WI38 (cell line): ENCODE measurements at regions not wholly inside any gene's neighbourhood (a gene's known extent, or its start where the extent isn't known, plus 50 kb on each side); places are given as distances from the start of the nearest gene placed in this dataset.

Experiments
- H3K4me3 ChIP-seq: 2 replicates; pipeline ENCODE4 v1.5.1; 2011; ENCODE audit warnings: low read depth, mild to moderate bottlenecking, control low read depth, low read length
- TF ChIP-seq, protein P1 (sequence below): IDR thresholded peaks from 2 replicates; pipeline ENCODE4 v1.5.1; 2012; ENCODE audit warnings: low read depth, mild to moderate bottlenecking, control low read depth, low read length

DNA sequence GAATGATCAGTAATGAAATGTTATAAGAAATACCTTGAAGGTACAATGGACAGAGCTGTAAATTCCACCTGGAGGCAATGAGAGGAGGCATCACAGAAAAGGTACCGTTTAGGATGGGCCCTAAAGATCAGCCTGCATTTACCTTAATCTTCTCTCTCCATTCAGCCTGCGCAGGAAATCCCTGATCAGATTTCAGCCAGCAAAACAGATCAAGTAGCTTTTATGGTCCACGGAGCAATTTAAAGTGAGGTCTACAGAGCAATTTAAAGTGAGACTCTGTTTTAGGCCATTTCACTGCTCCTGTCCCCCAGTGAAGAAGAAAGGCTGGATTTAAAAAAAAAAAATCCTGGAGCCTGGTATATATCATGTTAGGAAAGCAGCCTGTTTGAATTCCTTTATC is 195.1 kb upstream of the VCX start:
- H3K4me3 ChIP-seq, result no peak overlapping the region
- TF ChIP-seq, protein P1, sequence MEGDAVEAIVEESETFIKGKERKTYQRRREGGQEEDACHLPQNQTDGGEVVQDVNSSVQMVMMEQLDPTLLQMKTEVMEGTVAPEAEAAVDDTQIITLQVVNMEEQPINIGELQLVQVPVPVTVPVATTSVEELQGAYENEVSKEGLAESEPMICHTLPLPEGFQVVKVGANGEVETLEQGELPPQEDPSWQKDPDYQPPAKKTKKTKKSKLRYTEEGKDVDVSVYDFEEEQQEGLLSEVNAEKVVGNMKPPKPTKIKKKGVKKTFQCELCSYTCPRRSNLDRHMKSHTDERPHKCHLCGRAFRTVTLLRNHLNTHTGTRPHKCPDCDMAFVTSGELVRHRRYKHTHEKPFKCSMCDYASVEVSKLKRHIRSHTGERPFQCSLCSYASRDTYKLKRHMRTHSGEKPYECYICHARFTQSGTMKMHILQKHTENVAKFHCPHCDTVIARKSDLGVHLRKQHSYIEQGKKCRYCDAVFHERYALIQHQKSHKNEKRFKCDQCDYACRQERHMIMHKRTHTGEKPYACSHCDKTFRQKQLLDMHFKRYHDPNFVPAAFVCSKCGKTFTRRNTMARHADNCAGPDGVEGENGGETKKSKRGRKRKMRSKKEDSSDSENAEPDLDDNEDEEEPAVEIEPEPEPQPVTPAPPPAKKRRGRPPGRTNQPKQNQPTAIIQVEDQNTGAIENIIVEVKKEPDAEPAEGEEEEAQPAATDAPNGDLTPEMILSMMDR, result no peak

DNA sequence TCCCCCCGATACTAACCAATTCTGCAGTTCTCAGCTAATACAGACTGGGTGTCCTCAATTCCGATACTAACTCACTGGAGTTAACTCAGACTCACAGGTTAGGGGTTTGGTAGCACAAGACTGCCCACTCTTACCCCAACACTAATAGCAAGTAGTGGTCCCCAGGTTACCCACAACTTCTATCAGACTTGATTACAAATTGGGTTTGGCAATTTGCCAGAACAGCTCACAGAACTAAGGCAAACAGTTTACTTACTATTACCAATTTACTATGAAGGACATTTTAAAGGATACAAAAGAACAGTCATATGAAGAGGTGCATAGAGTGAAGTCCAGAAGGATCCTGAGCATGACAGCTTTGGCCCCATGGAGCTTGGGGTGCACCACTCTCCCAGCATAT is 201.8 kb upstream of the VCX start:
- TF ChIP-seq, protein P1, result no peak
- H3K4me3 ChIP-seq, result no peak overlapping the region

DNA sequence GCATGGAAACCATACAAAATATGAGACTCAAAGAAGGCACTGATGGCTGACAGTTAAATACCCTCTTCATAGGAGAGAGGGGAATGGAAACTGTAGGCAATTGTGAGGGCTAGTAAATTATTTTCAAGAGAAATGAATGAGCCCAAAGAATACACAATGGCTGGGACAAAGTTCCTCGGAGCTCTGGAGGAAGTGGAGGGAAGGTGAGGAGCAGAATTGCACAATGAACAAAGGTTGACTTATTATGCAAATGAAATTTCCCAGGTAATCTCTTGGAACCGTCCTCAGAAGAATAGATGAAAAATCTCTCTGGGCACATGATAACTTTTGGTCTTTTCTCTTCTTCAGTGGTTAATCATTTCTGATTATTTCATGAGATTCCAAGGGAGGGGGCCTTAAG is 202.6 kb upstream of the VCX start:
- TF ChIP-seq, protein P1, result no peak
- H3K4me3 ChIP-seq, result no peak overlapping the region

DNA sequence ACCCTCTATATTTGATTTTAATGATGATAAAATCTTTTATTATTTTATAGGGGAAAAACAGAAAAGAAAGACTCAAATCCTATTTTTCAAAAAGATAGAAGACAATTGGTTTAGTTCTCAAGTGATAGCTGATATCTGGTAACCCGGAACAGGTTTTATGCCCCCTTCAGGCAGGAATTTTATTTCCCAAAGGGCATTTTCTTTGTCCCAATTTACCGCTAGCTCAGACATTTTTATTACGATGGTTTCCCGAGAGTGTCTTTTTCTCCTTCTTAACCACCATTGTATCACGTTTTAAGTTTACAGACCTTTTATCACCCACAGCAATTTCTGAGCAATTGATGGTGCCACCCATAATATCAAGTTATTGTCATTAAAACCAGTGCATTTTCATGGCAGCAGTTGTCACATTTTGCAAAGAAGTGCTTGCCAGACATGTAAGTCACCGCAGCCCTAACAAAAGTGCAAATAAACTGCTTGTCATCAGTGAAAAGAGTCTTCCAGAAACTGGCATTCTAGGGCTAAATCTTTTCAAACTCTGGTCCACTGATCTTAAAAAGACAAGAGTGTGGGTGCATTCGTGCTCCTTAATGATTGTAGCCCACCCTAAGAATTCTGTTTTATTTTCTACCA is 204.8 kb upstream of the VCX start:
- TF ChIP-seq, protein P1, result no peak

DNA sequence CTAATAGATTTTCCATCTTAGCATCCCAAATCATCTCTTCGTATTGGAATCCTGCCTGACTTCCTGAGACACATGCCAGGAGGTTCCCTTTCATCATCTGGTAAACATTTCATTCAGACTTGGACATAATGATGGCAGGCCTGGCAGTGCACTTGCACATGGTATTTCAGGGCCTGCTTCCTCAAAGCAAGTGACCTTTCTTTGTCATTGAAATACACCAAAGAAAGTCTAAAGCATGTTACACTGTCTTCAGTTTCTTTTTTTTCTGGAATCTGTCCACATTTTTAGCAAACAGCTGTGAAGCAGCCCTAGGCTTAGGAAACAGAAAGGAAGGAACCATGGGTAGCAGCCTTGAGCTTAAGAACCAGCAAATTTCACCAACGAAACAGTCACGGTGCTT is 205.9 kb upstream of the VCX start:
- H3K4me3 ChIP-seq, result no peak overlapping the region
- TF ChIP-seq, protein P1, result no peak

More for the DNA sequence above, 204.8 kb upstream of the VCX start:
- no peak overlapping the region for H3K4me3 ChIP-seq

DNA sequence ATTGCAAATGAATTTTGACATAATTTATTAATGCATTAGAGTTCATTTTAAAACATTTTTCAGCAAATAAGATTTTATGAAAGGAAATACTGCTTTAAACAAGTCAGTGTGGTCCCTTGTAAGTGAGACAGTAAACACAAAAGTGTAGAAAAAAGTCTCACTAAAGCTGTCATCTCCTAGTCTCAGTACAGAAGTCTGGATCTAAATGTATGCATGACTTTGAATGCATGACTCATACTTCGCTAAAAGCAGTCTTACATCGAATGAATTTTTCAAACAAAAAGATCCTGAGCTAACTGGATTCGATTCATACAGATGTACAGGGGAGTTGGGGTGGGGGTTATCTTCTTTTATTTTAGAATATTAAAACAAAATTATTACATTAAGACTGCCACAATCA is 207.4 kb upstream of the VCX start:
- TF ChIP-seq, protein P1, result no peak
- H3K4me3 ChIP-seq, result no peak overlapping the region

DNA sequence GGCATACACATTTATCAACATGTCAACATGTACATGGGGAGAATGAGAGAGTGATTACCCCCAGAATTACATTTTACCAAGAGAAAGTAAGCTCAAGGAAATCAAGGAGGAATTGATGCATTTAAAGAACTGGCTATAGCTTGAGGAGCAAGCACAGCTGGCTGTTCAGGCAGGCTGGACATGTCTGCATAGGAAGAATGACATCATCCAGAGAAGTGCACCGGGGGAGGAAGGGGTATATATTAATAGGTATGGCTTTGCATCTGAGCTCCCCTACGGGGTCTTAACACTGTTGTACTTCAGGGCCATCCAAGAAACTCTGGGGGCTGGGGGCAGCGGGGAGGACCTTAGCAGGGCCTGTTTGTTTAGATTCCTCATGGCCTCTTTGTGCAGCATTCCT is 222.4 kb upstream of the VCX start:
- H3K4me3 ChIP-seq, result no peak overlapping the region
- TF ChIP-seq, protein P1, result no peak
